Neural cell (in vitro differentiated cells): ENCODE measurements at regions not wholly inside any gene's neighbourhood (a gene's known extent, or its start where the extent isn't known, plus 50 kb on each side); places are given as distances from the start of the nearest gene placed in this dataset.

Experiments used
- H2AFZ ChIP-seq: fragments of 200-600, 300-800 bp; sonication (generic), shearing (Covaris generic); 2 replicates; pipeline ENCODE4 v1.6.0; 2014; ENCODE audit warnings: low read depth, mild to moderate bottlenecking, antibody characterized with exemption, low read length, moderate library complexity
- H3F3A ChIP-seq: fragments of 200-600 bp; shearing (Covaris generic); 2 replicates; pipeline ENCODE4 v1.6.1; 2016; ENCODE audit warnings: mild to moderate bottlenecking, moderate library complexity, mixed read lengths, antibody characterized with exemption, low read length; ENCODE audit not compliant: insufficient read depth, poor library complexity, severe bottlenecking
- H3K27ac ChIP-seq: fragments of 200-600, 300-800 bp; sonication (generic), shearing (Covaris generic); 2 replicates; pipeline ENCODE4 v1.5.1; 2014; ENCODE audit warnings: mild to moderate bottlenecking, low read length, moderate library complexity
- H3K27me3 ChIP-seq: fragments of 300-800, 200-600 bp; sonication (generic), shearing (Covaris generic); 2 replicates; pipeline ENCODE4 v1.6.0; 2014; ENCODE audit warnings: mild to moderate bottlenecking, low read depth, low read length, moderate library complexity; ENCODE audit not compliant: insufficient read depth
- H3K36me3 ChIP-seq: fragments of 300-800, 200-600 bp; sonication (generic), shearing (Covaris generic); 2 replicates; pipeline ENCODE4 v1.5.1; 2014; ENCODE audit warnings: mild to moderate bottlenecking, antibody characterized with exemption, low read length, moderate library complexity; ENCODE audit not compliant: insufficient read depth
- H3K4me2 ChIP-seq: fragments of 300-800, 200-600 bp; sonication (generic), shearing (Covaris generic); 2 replicates; pipeline ENCODE4 v1.6.0; 2014; ENCODE audit warnings: mild to moderate bottlenecking, low read length
- H3K4me3 ChIP-seq: fragments of 300-800, 200-600 bp; sonication (generic), shearing (Covaris generic); 2 replicates; pipeline ENCODE4 v1.5.1; 2014; ENCODE audit warnings: mild to moderate bottlenecking, low read length, moderate library complexity
- H3K79me2 ChIP-seq: fragments of 200-600 bp; shearing (Covaris generic); replicated peaks from 2 replicates; pipeline ENCODE4 v1.6.0; 2014; ENCODE audit warnings: mild to moderate bottlenecking, low read length, moderate library complexity; ENCODE audit not compliant: insufficient read depth
- H3K9ac ChIP-seq: fragments of 300-800, 200-600 bp; sonication (generic), shearing (Covaris generic); 2 replicates; pipeline ENCODE4 v1.6.1; 2016; ENCODE audit warnings: mild to moderate bottlenecking, low read length, mixed read lengths
- H3K9me2 ChIP-seq: fragments of 200-600 bp; shearing (Covaris generic); 2 replicates; pipeline ENCODE4 v1.6.1; 2016; ENCODE audit warnings: mild to moderate bottlenecking, low read length, mixed read lengths; ENCODE audit not compliant: insufficient read depth
- H3K9me3 ChIP-seq: fragments of 200-600, 300-800 bp; sonication (generic), shearing (Covaris generic); 2 replicates; pipeline ENCODE4 v1.6.1; 2016; ENCODE audit warnings: mild to moderate bottlenecking, mixed run types, low read length, moderate library complexity, mixed read lengths
- H4K20me1 ChIP-seq: fragments of 200-600 bp; shearing (Covaris generic); 2 replicates; pipeline ENCODE4 v1.6.1; 2016; ENCODE audit warnings: mild to moderate bottlenecking, mixed run types; ENCODE audit not compliant: insufficient read depth
- CTCF ChIP-seq: fragments of 450-650 bp; IDR thresholded peaks from 2 replicates; pipeline ENCODE4 v1.5.1; 2014; ENCODE audit warnings: antibody characterized with exemption, mild to moderate bottlenecking, moderate library complexity; ENCODE audit not compliant: poor library complexity, severe bottlenecking
- EP300 ChIP-seq: fragments of 450-650 bp; conservative IDR thresholded peaks from 2 replicates; pipeline ENCODE4 v1.6.1; 2014; ENCODE audit warnings: antibody characterized with exemption, mild to moderate bottlenecking, moderate library complexity; ENCODE audit not compliant: poor library complexity, severe bottlenecking
- EZH2 ChIP-seq: fragments of 200-600, 300-800 bp; shearing (Covaris generic), sonication (generic); IDR thresholded peaks from 2 replicates; pipeline ENCODE4 v1.6.1; 2014; ENCODE audit warnings: antibody characterized with exemption, low read length, borderline replicate concordance, mild to moderate bottlenecking; ENCODE audit not compliant: insufficient read depth, poor library complexity, severe bottlenecking
- MXI1 ChIP-seq: fragments of 450-650 bp; conservative IDR thresholded peaks from 2 replicates; pipeline ENCODE4 v1.6.1; 2014; ENCODE audit warnings: antibody characterized with exemption, mild to moderate bottlenecking; ENCODE audit not compliant: poor library complexity, severe bottlenecking
- POLR2AphosphoS5 ChIP-seq: IDR thresholded peaks from 2 replicates; pipeline ENCODE4 v1.6.1; 2012
- RAD21 ChIP-seq: fragments of 450-650 bp; conservative IDR thresholded peaks from 2 replicates; pipeline ENCODE4 v1.6.1; 2014; ENCODE audit warnings: antibody characterized with exemption, mild to moderate bottlenecking, moderate library complexity
- SMC3 ChIP-seq: fragments of 450-650 bp; conservative IDR thresholded peaks from 2 replicates; pipeline ENCODE4 v1.6.1; 2014; ENCODE audit warnings: antibody characterized with exemption, mild to moderate bottlenecking, moderate library complexity; ENCODE audit not compliant: poor library complexity
- TAF1 ChIP-seq: IDR thresholded peaks from 2 replicates; pipeline ENCODE4 v1.6.1; 2012; ENCODE audit warnings: low read depth
- TF ChIP-seq, protein P1 (sequence below): IDR thresholded peaks from 2 replicates; pipeline ENCODE4 v1.6.1; 2012; ENCODE audit warnings: borderline replicate concordance

DNA sequence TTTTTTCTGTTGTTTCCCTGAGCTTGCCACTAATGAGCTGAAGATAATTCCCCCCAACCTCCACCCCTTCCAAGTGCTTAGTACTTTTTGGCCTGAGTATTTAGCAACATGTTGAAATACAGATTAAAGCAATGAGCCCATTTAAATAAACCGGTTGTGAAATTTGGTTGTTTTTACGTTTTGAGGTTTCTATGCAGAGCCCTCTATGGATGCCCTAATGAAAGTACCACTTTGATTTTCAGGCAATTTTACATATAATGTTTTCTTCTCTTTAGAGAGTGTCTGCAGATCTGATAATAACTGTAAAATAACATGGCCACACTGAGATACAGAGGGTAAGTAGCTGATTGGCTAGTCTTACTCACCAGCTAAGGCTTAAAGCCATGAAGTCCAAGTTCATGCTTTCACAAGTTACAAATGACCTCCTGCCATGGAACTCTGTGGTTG, 139.4 kb upstream of the SLC7A14 start:
- H3K79me2 ChIP-seq = no peaks in the 10 kb centered on the region
- no peaks in the 10 kb centered on the region for H3K9me2 ChIP-seq
- no peaks in the 10 kb centered on the region for H3K27me3 ChIP-seq
- H3K27ac ChIP-seq = no peak overlapping the region
- H3K9me3 ChIP-seq = no peaks in the 10 kb centered on the region
- no peak overlapping the region for H2AFZ ChIP-seq
- H3K4me2 ChIP-seq = no peak overlapping the region
- H4K20me1 ChIP-seq = no peaks in the 10 kb centered on the region
- H3K4me3 ChIP-seq = no peak overlapping the region
- no peak overlapping the region for H3K9ac ChIP-seq
- H3F3A ChIP-seq = no peaks in the 10 kb centered on the region
- TF ChIP-seq, protein P1, sequence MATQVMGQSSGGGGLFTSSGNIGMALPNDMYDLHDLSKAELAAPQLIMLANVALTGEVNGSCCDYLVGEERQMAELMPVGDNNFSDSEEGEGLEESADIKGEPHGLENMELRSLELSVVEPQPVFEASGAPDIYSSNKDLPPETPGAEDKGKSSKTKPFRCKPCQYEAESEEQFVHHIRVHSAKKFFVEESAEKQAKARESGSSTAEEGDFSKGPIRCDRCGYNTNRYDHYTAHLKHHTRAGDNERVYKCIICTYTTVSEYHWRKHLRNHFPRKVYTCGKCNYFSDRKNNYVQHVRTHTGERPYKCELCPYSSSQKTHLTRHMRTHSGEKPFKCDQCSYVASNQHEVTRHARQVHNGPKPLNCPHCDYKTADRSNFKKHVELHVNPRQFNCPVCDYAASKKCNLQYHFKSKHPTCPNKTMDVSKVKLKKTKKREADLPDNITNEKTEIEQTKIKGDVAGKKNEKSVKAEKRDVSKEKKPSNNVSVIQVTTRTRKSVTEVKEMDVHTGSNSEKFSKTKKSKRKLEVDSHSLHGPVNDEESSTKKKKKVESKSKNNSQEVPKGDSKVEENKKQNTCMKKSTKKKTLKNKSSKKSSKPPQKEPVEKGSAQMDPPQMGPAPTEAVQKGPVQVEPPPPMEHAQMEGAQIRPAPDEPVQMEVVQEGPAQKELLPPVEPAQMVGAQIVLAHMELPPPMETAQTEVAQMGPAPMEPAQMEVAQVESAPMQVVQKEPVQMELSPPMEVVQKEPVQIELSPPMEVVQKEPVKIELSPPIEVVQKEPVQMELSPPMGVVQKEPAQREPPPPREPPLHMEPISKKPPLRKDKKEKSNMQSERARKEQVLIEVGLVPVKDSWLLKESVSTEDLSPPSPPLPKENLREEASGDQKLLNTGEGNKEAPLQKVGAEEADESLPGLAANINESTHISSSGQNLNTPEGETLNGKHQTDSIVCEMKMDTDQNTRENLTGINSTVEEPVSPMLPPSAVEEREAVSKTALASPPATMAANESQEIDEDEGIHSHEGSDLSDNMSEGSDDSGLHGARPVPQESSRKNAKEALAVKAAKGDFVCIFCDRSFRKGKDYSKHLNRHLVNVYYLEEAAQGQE = no peak
- no peak for TF ChIP-seq MXI1
- TF ChIP-seq CTCF = no peak
- no peak for TF ChIP-seq SMC3
- TF ChIP-seq EZH2 = no peak
- TF ChIP-seq RAD21 = no peak
- TF ChIP-seq TAF1 = no peak
- no peak for TF ChIP-seq POLR2AphosphoS5
- no peak for TF ChIP-seq EP300
- H3K36me3 ChIP-seq = no peaks in the 10 kb centered on the region

DNA sequence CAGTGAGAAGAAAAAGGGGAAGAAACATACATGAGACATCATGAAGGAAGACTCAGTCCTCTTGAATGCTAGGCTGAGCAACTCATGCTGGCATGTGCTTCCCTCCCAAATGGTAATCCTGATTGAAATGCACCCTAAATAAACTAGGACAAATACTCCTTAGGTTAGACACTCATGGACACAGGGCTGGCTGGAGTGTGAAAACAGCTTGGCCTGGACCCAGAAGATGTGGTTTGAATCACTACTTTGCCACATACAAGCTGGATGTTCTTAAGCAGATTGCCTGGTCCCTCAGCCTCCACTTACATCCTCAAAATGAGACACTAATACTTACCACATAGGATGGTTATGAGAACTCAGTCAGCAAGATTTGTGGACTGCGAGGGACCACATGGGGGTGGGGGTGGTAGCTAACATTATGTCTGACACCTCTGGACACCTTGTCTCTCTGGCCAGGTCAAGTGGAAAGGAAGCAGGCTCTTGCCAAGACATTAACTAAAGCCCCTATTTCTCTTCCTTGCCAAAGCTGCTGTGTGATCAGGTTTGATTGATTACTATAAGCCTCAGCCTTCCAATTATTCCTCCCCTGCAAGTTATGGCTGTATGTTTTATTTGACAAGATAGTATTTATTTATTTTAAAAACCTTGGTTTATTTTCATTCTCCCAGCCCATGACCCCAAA, 138.9 kb upstream of the SLC7A14 start:
- Histone ChIP-seq H3K27ac (no peak overlapping the region), H3F3A (no peaks in the 10 kb centered on the region), H4K20me1 (no peaks in the 10 kb centered on the region), H2AFZ (no peak overlapping the region), H3K79me2 (no peaks in the 10 kb centered on the region), H3K9me3 (no peaks in the 10 kb centered on the region), H3K4me3 (no peak overlapping the region), H3K4me2 (no peak overlapping the region), H3K9me2 (no peaks in the 10 kb centered on the region), H3K36me3 (no peaks in the 10 kb centered on the region), H3K9ac (no peak overlapping the region), H3K27me3 (no peaks in the 10 kb centered on the region)
- TF ChIP-seq SMC3 = no peak
- TF ChIP-seq CTCF = no peak
- TF ChIP-seq EZH2 = no peak
- TF ChIP-seq TAF1 = no peak
- TF ChIP-seq MXI1 = no peak
- no peak for TF ChIP-seq POLR2AphosphoS5
- TF ChIP-seq RAD21 = no peak
- TF ChIP-seq, protein P1 = no peak
- no peak for TF ChIP-seq EP300
